ENCODE measurements at regions not wholly inside any gene's neighbourhood (a gene's known extent, or its start where the extent isn't known, plus 50 kb on each side); places are given as distances from the start of the nearest gene placed in this dataset.

GRCh38 chr14:85789506-85789905 is 259.6 kb downstream of the FLRT2 start:
- no peak for DNase-seq
- H3K4me1 Mint-ChIP-seq: no peaks in the 10 kb centered on the region
- peaks cover 0 to 4% of the 10 kb centered on the region in 2 donors for H3K27me3 Mint-ChIP-seq
- H3K4me1 ChIP-seq (ENCODE audit: insufficient read depth, low read length): no peaks in the 10 kb centered on the region
- no peak overlapping the region for H3K4me3 Mint-ChIP-seq
- no peak overlapping the region for H3K4me3 ChIP-seq (ENCODE audit: low read length in 2 of 2)
- H3K9me3 ChIP-seq (ENCODE audit: control insufficient read depth in 1 of 2, low read length in 2 of 2): no peaks in the 10 kb centered on the region
- CTCF ChIA-PET (ENCODE audit: partially characterized antibody): no interaction called here
- H3K27me3 ChIP-seq (ENCODE audit: insufficient read depth, low read length): no peaks in the 10 kb centered on the region
- no peaks in the 10 kb centered on the region for H3K36me3 Mint-ChIP-seq
- H3K36me3 ChIP-seq (ENCODE audit: insufficient read depth, low read length): no peaks in the 10 kb centered on the region
- intact Hi-C loops (cut with micrococcal nuclease): no loop called here
- H3K27ac ChIP-seq (ENCODE audit: low read depth, low read length): no peak overlapping the region
- POLR2A ChIA-PET (ENCODE audit: partially characterized antibody): no interaction called here
- no peak overlapping the region for H3K27ac Mint-ChIP-seq
- peaks cover 0 to 5% (median 0%) of the 10 kb centered on the region in 8 donors for H3K9me3 Mint-ChIP-seq

GRCh38 chr14:85788470-85789233 is 258.7 kb downstream of the FLRT2 start:
- Histone ChIP-seq H3K4me3 (ENCODE audit: low read length in 2 of 2) (no peak overlapping the region), H3K4me1 (ENCODE audit: insufficient read depth, low read length) (no peaks in the 10 kb centered on the region), H3K27me3 (ENCODE audit: insufficient read depth, low read length) (no peaks in the 10 kb centered on the region), H3K27ac (ENCODE audit: low read depth, low read length) (no peak overlapping the region), H3K9me3 (ENCODE audit: control insufficient read depth in 1 of 2, low read length in 2 of 2) (no peaks in the 10 kb centered on the region), H3K36me3 (ENCODE audit: insufficient read depth, low read length) (no peaks in the 10 kb centered on the region)
- no peaks in the 10 kb centered on the region for H3K36me3 Mint-ChIP-seq
- H3K4me3 Mint-ChIP-seq: no peak overlapping the region
- H3K27me3 Mint-ChIP-seq: peaks cover 0 to 4% of the 10 kb centered on the region in 2 donors
- H3K4me1 Mint-ChIP-seq: no peaks in the 10 kb centered on the region
- CTCF ChIA-PET (ENCODE audit: partially characterized antibody): no interaction called here
- DNase-seq: no peak
- peaks cover 0 to 5% (median 0%) of the 10 kb centered on the region in 8 donors for H3K9me3 Mint-ChIP-seq
- POLR2A ChIA-PET (ENCODE audit: partially characterized antibody): no interaction called here
- intact Hi-C loops (cut with micrococcal nuclease): no loop called here
- H3K27ac Mint-ChIP-seq: no peak overlapping the region

GRCh38 chr14:85766295-85766694 is 236.4 kb downstream of the FLRT2 start:
- Mint-ChIP-seq H3K27ac (no peak overlapping the region), H3K36me3 (no peaks in the 10 kb centered on the region), H3K27me3 (no peaks in the 10 kb centered on the region), H3K9me3 (peaks cover 0 to 2% (median 0%) of the 10 kb centered on the region in 8 donors), H3K4me1 (no peaks in the 10 kb centered on the region), H3K4me3 (no peak overlapping the region)
- Histone ChIP-seq H3K4me1 (ENCODE audit: insufficient read depth, low read length) (no peaks in the 10 kb centered on the region), H3K27ac (ENCODE audit: low read depth, low read length) (no peak overlapping the region), H3K4me3 (ENCODE audit: low read length in 2 of 2) (no peak overlapping the region), H3K9me3 (ENCODE audit: control insufficient read depth in 1 of 2, low read length in 2 of 2) (no peaks in the 10 kb centered on the region), H3K27me3 (ENCODE audit: insufficient read depth, low read length) (no peaks in the 10 kb centered on the region), H3K36me3 (ENCODE audit: insufficient read depth, low read length) (no peaks in the 10 kb centered on the region)
- DNase-seq: no peak
- ChIA-PET CTCF (ENCODE audit: partially characterized antibody) (no interaction called here), POLR2A (ENCODE audit: partially characterized antibody) (no interaction called here)
- intact Hi-C loops (cut with micrococcal nuclease): no loop called here

GRCh38 chr14:85764822-85765221 is 234.9 kb downstream of the FLRT2 start:
- CTCF ChIA-PET (ENCODE audit: partially characterized antibody): no interaction called here

GRCh38 chr14:85762526-85762925 is 232.6 kb downstream of the FLRT2 start:
- POLR2A ChIA-PET (ENCODE audit: partially characterized antibody): no interaction called here
- H3K4me1 ChIP-seq (ENCODE audit: insufficient read depth, low read length): no peaks in the 10 kb centered on the region
- no peaks in the 10 kb centered on the region for H3K27me3 ChIP-seq (ENCODE audit: insufficient read depth, low read length)
- CTCF ChIA-PET (ENCODE audit: partially characterized antibody): no interaction called here
- no peaks in the 10 kb centered on the region for H3K9me3 ChIP-seq (ENCODE audit: control insufficient read depth in 1 of 2, low read length in 2 of 2)
- Mint-ChIP-seq H3K4me3 (no peak overlapping the region), H3K27me3 (no peaks in the 10 kb centered on the region), H3K36me3 (no peaks in the 10 kb centered on the region), H3K4me1 (no peaks in the 10 kb centered on the region), H3K9me3 (peaks cover 0 to 7% (median 3%) of the 10 kb centered on the region in 8 donors), H3K27ac (no peak overlapping the region)
- no peaks in the 10 kb centered on the region for H3K36me3 ChIP-seq (ENCODE audit: insufficient read depth, low read length)
- intact Hi-C loops (cut with micrococcal nuclease): no loop called here
- no peak overlapping the region for H3K4me3 ChIP-seq (ENCODE audit: low read length in 2 of 2)
- no peak for DNase-seq
- H3K27ac ChIP-seq (ENCODE audit: low read depth, low read length): no peak overlapping the region

More at GRCh38 chr14:85764822-85765221, 234.9 kb downstream of the FLRT2 start:
- Mint-ChIP-seq H3K9me3 (peaks cover 0 to 4% (median 1%) of the 10 kb centered on the region in 8 donors), H3K27ac (no peak overlapping the region), H3K4me1 (no peaks in the 10 kb centered on the region), H3K27me3 (no peaks in the 10 kb centered on the region), H3K36me3 (no peaks in the 10 kb centered on the region), H3K4me3 (no peak overlapping the region)
- no peak for DNase-seq
- no peaks in the 10 kb centered on the region for H3K27me3 ChIP-seq (ENCODE audit: insufficient read depth, low read length)
- H3K36me3 ChIP-seq (ENCODE audit: insufficient read depth, low read length): no peaks in the 10 kb centered on the region
- no peak overlapping the region for H3K27ac ChIP-seq (ENCODE audit: low read depth, low read length)
- no peak overlapping the region for H3K4me3 ChIP-seq (ENCODE audit: low read length in 2 of 2)
- intact Hi-C loops (cut with micrococcal nuclease): no loop called here
- no peaks in the 10 kb centered on the region for H3K9me3 ChIP-seq (ENCODE audit: control insufficient read depth in 1 of 2, low read length in 2 of 2)
- POLR2A ChIA-PET (ENCODE audit: partially characterized antibody): no interaction called here
- H3K4me1 ChIP-seq (ENCODE audit: insufficient read depth, low read length): no peaks in the 10 kb centered on the region

GRCh38 chr14:85752175-85752574 is 222.2 kb downstream of the FLRT2 start:
- Mint-ChIP-seq H3K4me1 (no peaks in the 10 kb centered on the region), H3K27me3 (no peaks in the 10 kb centered on the region), H3K9me3 (peaks cover 0 to 7% (median 0%) of the 10 kb centered on the region in 8 donors), H3K36me3 (no peaks in the 10 kb centered on the region), H3K4me3 (no peak overlapping the region), H3K27ac (no peak overlapping the region)
- H3K36me3 ChIP-seq (ENCODE audit: insufficient read depth, low read length): no peaks in the 10 kb centered on the region
- no peaks in the 10 kb centered on the region for H3K4me1 ChIP-seq (ENCODE audit: insufficient read depth, low read length)
- no peaks in the 10 kb centered on the region for H3K9me3 ChIP-seq (ENCODE audit: control insufficient read depth in 1 of 2, low read length in 2 of 2)
- ChIA-PET CTCF (ENCODE audit: partially characterized antibody) (no interaction called here), POLR2A (ENCODE audit: partially characterized antibody) (no interaction called here)
- intact Hi-C loops (cut with micrococcal nuclease): no loop called here
- no peak overlapping the region for H3K4me3 ChIP-seq (ENCODE audit: low read length in 2 of 2)
- H3K27me3 ChIP-seq (ENCODE audit: insufficient read depth, low read length): no peaks in the 10 kb centered on the region
- no peak overlapping the region for H3K27ac ChIP-seq (ENCODE audit: low read depth, low read length)
- no peak for DNase-seq

GRCh38 chr14:85744573-85744972 is 214.6 kb downstream of the FLRT2 start:
- H3K27me3 ChIP-seq (ENCODE audit: insufficient read depth, low read length): no peaks in the 10 kb centered on the region
- no peak overlapping the region for H3K4me3 ChIP-seq (ENCODE audit: low read length in 2 of 2)
- POLR2A ChIA-PET (ENCODE audit: partially characterized antibody): no interaction called here
- H3K4me1 ChIP-seq (ENCODE audit: insufficient read depth, low read length): no peaks in the 10 kb centered on the region
- H3K27ac ChIP-seq (ENCODE audit: low read depth, low read length): no peak overlapping the region
- intact Hi-C loops (cut with micrococcal nuclease): no loop called here
- no peaks in the 10 kb centered on the region for H3K36me3 Mint-ChIP-seq
- no peak overlapping the region for H3K27ac Mint-ChIP-seq
- H3K4me3 Mint-ChIP-seq: no peak overlapping the region
- H3K9me3 ChIP-seq (ENCODE audit: control insufficient read depth in 1 of 2, low read length in 2 of 2): no peaks in the 10 kb centered on the region
- no peaks in the 10 kb centered on the region for H3K36me3 ChIP-seq (ENCODE audit: insufficient read depth, low read length)
- peaks cover 0 to 2% (median 0%) of the 10 kb centered on the region in 8 donors for H3K9me3 Mint-ChIP-seq
- H3K4me1 Mint-ChIP-seq: no peaks in the 10 kb centered on the region
- CTCF ChIA-PET (ENCODE audit: partially characterized antibody): no interaction called here
- DNase-seq: no peak
- no peaks in the 10 kb centered on the region for H3K27me3 Mint-ChIP-seq

GRCh38 chr14:85732031-85732430 is 202.1 kb downstream of the FLRT2 start:
- H3K27ac Mint-ChIP-seq: no peak overlapping the region
- H3K4me3 Mint-ChIP-seq: no peak overlapping the region
- H3K36me3 Mint-ChIP-seq: no peaks in the 10 kb centered on the region
- no peaks in the 10 kb centered on the region for H3K9me3 Mint-ChIP-seq
- H3K27ac ChIP-seq (ENCODE audit: low read depth, low read length): no peak overlapping the region
- CTCF ChIA-PET (ENCODE audit: partially characterized antibody): no interaction called here
- DNase-seq: no peak
- H3K36me3 ChIP-seq (ENCODE audit: insufficient read depth, low read length): no peaks in the 10 kb centered on the region
- no peaks in the 10 kb centered on the region for H3K4me1 Mint-ChIP-seq
- H3K27me3 Mint-ChIP-seq: no peaks in the 10 kb centered on the region
- H3K4me1 ChIP-seq (ENCODE audit: insufficient read depth, low read length): no peaks in the 10 kb centered on the region
- H3K4me3 ChIP-seq (ENCODE audit: low read length in 2 of 2): no peak overlapping the region
- intact Hi-C loops (cut with micrococcal nuclease): no loop called here
- H3K9me3 ChIP-seq (ENCODE audit: control insufficient read depth in 1 of 2, low read length in 2 of 2): no peaks in the 10 kb centered on the region
- no peaks in the 10 kb centered on the region for H3K27me3 ChIP-seq (ENCODE audit: insufficient read depth, low read length)
- POLR2A ChIA-PET (ENCODE audit: partially characterized antibody): no interaction called here
